ENCODE measurements at regions not wholly inside any gene's neighbourhood (a gene's known extent, or its start where the extent isn't known, plus 50 kb on each side); places are given as distances from the start of the nearest gene placed in this dataset.
"Not testable (repeated sequence)": the region's sequence is repeated elsewhere in the genome, so short reads cannot be mapped to it uniquely, and the experiment has no call there.

DNA sequence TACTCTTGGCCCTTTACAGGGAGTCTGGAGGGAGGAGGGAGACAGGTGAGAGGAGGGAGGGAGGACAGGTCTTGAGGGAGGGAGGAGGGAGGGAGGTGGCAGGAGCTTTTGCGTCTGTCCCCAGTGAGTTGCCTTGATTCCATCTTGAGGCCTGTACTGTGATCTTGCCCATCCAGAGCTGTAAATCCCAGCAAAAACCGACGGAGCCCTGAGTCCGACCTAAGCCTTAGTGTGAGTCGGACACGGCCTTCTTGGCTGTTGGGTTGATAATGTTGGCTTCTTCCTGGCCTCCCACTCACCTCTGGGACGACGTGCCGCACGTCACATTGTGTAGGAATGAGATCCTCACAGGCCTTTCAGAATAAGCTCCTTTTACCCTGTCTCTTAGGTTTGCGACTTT is 72.5 kb downstream of the RGS12 start:
- DNase-seq (ENCODE audit: low read depth): no peak

DNA sequence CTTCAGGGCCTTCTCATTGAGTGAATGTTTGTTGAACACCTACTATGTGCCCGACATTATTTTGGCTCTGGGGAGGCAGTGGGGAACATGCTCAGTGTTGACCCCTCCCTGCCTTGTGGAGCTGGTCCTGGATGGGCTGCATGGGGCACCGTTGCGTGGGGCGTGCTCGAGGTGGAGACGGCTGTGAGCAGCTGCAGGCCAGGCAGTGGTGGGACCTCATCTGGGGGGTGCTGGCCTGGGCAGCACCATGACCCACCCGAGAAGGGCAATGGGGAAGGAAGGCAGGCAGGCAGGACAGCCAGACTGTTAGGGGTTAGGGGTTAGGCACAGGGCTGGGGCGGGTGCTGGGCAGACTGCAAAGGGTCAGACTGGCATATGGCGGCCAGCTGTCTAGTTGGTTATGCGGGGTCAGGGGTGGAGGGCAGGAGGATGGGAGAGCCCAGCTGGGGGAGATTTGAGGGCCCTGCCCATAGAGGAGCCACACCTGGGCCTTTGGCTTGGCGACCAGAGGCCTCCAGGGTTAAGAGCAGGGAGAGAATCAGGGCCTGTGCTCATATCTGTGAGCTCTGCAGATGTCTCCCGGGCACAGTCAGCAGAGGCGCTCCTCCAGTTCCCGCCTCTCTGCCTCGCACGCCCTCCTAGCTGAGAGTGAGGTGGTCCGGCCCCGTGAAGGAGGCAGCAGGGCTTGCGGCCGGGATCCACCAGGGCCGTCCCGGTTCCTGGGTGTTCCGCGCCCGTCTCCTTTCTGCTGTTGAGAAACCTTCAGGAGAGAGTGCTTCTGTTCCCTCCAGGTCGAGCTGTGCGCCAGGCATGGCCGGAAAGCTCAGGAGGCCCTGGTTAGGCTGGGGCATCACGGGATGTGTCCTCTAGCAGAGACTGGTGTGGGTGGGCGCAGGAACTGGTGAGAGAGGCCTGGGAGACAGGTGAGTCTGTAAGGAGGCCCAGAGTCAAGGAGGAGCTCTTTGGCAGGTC is 73.3 kb downstream of the RGS12 start:
- no peak for DNase-seq (ENCODE audit: low read depth)

DNA sequence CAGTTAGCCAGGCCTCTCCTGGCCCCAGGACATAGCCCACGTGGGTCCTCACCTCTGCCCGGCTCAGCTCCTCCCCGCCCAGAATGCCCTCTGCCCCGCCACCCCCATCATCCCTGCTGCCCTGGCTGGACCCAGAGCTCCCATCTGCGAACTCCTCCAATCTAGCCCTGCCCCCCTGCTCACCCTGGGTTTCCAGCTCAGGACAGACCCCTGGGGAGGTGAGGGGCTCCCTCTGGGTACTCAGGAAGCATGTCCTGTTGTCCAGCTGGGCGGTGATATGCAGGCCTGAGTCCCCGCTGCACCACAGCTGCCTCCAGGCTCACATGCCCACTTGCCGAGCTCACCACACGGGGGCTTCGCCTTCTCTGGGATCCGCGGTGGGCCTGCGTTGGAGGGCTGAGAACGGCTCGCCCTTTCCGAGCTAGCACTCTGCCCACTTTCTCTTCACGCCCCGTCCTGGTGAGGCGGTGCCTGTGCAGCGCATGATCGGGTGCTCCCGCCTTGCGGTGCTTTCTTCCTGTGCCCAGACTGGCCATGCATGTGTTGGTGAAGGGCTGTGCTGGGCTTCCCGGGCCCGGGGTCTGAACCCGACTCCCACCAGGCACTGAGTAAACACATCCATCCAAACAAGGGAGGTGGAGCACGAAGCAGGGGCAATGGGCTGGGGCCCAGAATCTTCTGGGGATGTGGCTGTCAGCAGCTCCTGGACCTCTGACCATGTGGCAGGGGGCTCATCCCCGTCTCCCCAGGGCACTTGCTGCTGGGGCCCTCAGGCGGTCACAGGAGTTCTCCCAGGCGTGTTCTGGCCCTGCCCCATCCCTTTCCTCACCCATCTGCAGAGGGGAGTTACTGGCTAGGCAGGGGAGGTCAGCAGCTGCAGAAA is 74.3 kb downstream of the RGS12 start:
- no peak for DNase-seq (ENCODE audit: low read depth)

DNA sequence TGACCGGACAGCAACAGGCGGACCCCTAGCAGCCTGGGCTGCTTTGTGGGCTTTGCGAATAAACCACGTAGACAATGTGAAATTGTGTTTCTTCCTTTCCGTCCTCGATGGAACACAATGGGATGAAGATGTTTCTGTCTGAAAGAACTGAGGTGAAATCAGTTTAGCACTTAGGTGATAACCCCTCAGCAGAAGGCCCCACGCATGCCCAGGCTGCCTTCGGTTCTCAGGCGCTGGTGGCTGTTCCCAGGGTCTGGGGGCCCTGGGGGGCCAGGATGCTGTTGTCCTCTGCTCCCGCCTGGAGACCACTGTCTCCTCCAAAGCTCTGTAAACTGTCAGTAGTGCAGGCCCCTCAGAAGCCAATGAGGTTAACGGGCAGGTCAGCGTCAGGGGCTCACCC is 73.9 kb upstream of the HGFAC start:
- DNase-seq (ENCODE audit: low read depth): no peak

DNA sequence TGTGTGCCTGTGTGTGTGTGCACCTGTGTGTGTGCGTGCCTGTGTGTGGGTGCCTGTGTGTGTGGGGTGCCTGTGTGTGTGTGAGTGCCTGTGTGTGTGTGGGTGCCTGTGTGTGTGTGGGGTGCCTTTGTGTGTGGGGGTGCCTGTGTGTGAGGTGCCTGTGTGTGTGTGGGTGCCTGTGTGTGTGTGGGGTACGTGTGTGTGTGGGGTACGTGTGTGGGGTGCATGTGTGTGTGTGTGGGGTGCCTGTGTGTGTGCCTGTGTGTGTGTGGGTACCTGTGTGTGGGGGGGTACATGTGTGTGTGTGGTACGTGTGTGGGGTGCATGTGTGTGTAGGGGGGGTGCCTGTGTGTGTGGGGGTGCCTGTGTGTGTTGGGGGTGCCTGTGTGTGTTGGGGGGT is 73.4 kb upstream of the HGFAC start:
- DNase-seq (ENCODE audit: low read depth): no peak

DNA sequence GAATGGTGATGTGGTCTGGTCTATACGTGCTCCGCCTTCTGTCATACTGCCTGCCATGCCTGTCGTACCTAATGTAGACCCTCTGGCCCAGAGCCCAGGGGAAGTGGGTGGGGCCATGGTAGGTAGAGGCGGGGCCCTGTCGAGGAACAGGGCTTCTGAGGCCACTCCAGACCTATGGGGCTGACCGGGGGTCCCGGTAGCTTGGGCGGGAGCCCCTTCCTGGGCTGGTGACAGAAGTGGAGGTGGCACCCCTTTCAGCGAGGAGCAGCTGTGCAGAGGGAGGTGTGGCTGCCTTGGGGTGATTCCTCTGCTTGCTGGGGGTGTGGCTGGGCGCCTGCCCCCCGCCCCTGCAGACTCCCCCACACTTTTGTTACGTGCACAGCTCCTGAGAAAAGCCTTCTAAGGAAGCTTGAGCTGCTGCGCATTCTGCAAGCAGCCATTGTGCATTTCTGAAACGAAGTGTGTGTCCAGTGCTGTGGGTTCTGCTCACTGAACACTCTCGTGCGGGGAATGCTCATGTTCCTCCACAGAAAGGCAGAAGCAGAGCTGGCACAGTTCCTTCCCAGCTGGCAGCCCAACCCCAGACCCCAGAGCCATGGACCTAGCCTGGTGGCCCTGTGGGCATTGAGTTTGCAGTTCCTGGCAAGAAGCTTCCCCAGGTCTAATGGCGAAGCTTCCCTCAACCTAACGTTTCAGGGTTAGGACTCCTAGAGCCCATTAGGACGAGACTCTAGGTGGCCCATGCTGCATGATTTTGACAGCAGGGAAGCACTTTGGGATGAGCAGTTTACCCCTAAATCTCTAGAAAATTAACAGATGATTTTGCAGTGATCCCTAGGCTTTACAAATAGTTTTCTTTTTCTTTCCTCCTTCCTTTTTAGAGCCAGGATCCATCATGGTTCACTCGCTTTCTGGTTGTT is 72.7 kb upstream of the HGFAC start:
- DNase-seq (ENCODE audit: low read depth): no peak

DNA sequence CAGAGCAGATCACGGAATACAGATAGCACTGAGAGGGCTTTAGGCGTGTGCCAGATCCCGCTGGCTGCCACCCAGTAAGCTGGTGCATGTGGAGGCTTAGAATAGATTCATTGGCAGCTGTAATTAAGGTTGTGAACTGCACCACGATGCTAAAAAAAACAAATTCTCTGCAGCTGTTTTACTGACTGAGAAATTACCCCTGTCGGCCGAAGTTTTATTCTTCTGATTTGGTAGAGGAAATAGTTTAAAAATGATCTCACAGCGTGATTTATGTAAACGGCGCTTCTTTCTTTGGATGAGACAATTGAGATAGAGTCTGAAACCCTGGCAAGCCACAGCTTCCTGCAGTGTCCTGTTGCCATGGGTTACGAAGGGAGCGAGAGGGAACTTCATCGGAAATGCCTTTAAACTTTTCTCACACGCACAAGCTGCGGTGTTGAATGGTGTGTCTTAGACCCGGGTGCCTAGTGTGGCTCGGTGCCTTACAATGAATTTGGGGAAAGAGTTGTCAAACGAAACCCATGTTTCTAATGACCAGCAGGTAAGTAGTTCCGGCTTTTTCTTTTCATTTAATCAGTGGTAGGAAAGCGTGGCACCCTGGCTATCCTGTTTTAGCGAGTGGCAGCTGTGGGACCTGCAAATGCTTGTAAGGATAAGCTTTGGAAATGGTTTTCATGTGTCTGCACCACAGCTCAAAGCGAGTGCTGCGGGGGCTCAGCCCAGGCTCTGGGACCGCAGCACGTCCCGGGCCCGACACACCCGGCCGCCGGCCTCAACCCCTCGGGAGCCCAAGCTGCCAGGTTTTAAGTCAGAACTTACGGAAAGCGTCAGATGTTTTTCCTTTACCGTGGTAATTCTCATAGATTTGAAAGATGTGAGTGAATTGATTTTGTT is 71.7 kb upstream of the HGFAC start:
- peak; percentile 79 for DNase-seq (ENCODE audit: low read depth)

DNA sequence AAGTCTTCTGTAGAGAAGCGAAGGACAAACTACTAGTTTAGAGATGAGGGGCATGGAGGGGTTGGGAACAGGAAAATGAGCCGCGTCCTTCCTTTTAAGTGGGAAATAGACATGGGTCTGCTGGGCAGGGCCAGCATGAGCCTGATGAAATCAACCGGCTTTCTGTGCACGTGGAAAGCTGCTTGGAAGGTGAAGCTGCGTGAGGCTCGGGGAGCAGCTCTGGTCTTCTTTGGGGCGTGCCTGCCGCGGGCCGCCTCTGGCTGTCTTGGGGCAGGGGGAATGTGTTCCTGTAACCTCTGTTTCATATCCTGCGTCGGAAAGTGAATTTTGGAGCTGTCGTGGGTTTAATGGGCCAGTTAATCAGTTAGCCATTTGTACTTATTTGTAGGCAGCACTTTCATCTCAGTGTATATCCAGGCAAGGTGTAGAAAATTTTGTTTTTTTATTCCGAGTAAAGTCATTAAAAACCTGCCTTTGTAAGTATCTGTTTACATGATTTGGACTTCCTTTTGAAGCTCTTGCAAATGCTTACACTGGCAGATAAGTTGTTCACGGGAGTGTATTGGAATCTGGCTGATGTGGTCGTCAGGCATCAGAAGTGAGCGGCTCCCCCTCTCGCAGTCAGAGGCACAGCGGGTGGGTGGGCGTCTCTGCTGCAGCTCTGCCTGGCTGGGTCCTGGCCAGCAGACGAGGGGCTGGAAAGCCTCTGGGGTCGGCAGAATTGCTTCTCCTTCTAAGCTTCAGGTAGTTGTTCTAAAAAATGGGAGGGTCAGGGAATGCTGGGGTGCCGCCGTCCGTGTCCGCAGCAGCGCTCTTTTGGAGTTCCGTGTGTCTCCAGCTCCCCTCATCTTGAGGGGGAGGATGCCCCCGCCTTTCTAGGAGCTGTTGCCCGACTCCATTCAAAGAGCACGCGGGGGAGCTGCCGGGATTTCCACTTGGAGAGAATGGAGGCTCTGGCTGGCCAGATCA is 70.5 kb upstream of the HGFAC start:
- DNase-seq (ENCODE audit: low read depth): no peak

DNA sequence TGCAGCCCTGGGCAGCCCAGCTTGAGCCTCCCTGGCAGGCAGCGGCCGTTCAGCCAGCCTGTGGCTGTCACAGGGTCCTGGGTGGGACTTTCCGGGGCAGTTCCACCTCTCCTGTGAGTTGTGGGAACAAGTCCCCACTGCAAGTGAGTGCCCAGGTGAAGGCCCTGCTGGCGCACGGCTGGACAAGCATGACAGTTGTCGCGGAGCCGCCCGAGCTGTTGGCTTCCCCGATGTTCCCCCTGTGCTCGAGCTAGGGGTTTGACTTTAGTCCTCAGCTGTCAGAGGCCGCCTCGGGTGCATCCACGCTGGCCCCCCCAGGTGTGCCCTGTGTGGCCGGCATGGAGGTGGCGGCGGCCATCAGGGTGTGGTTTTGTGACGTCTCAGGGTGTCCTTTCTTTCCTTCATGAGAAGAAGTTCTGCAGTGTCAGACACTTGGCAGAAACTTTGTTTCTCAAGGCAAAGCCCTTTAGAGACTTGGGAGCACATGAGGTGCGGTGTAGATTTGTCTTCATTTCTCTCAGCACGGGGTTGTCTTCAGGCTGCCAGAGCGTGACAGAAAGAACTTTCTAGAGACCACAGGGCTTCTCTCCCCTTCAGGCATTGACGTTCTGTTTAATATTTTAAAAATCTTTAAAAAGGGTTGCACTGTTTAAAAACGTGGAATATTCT is 69.4 kb upstream of the HGFAC start:
- DNase-seq (ENCODE audit: low read depth): no peak

DNA sequence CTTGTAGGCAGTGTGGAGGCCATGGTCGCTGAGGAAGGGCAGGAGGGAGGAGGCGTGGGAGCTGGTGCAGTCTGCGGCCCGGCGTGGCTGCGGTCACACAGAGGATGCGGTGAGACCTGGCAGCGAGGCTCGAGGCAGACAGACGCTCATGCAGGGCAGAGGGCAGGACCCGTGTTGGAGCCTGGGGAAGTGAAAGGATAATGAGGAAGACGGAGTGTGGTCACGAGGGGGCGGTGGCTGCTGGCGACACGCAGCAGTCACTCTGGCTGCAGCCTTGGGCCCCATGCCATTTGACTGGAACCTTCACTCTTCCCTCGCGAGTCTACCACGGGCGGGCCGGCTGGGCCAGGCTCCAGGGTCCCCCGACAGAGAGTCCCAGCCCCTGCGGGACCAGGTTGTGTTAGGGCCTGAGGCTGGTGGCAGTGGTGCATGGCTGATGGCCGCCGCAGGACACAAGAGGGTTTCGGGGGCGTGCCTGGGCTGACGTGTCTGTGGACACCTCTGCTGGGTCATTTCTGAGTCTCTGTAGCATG is 68.8 kb upstream of the HGFAC start:
- DNase-seq (ENCODE audit: low read depth): no peak

DNA sequence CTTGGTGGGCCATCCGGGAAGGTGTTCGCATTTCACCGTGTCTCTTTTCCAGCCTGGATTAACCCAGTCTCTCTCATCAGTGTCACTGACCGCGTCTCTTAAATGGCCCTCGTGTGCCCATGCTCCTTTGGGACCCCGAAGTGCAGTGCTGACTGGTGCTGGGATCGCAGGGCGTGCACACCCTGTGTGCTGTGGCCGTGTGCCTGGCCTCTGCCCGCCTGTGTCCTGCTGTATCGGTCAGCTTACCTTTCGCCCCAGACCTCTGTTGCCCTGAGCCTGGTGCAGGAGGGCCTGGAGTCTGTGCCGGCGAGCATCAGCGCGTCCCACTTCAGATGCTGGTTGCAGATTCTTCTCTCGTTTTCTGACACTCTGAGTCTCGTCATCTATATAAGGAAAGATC is 68.3 kb upstream of the HGFAC start:
- DNase-seq (ENCODE audit: low read depth): no peak

DNA sequence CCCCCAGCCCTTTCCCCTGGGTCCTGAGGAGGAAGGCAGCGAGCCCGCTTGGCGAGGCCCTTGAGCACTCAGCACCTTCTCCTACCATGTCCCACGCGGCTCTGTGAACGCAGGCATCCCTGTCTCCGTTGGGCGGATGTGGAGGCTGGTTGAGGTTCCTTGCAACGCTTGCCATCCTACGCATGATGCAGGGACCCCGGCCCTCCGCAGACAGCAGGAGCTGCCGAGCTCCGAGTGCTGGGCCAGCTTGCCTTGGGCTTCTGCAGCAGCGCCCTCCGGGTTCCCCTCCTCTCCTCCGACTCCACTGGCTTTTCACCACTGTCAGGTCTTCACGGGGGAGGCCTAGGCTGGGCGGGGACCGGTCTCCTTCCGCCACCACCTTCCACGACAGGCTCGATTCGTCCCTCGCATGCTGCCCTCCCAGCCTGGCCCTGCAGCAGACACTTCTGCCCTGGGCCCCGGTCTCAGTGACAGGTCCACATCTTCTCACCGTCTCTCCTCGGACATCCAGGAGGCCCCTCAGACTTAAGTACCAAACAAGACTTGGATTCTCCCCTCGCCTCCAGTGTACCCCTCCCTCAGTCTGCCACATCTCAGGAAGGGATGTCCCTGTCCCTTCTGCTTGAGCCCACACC is 67.6 kb upstream of the HGFAC start:
- DNase-seq (ENCODE audit: low read depth): no peak

DNA sequence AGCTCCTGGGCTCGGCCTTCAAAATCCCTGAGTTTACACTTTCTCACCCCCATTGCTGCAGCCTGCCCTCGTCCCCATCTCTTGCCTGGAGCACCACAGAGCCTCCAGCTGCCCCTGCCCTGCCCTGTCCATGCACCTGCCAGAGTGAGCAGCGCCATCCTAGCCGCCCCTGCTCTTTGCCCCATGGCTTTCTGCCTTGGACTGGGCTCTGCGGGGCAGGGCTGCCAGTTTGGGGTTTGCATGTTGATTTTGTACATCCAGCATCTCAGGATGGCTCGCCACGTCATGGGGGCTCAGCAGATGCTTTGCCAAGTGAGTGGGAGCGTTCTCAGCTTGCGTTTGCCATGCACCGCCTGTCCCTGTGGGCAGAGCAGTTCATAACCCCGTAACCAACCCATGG is 67.1 kb upstream of the HGFAC start:
- no peak for DNase-seq (ENCODE audit: low read depth)

DNA sequence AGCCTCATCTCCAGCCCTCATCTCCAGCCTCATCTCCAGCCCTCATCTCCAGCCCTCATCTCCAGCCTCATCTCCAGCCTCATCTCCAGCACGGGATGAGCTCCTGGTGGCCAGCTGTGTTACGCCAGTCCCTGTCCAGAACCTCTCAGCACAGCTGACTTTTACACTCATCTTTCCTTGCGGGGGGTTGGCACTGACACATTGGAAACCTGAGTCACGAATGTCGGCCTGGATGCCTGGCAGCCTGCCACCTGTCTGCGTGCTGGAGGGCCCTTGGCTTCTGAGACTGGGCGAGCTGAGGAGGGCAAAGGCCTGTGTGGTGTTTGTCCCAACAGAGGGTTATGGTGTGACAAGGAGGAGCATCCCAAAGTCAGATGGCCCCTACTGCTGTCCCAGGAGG is 66.1 kb upstream of the HGFAC start:
- peak; percentile 91 for DNase-seq (ENCODE audit: low read depth)

DNA sequence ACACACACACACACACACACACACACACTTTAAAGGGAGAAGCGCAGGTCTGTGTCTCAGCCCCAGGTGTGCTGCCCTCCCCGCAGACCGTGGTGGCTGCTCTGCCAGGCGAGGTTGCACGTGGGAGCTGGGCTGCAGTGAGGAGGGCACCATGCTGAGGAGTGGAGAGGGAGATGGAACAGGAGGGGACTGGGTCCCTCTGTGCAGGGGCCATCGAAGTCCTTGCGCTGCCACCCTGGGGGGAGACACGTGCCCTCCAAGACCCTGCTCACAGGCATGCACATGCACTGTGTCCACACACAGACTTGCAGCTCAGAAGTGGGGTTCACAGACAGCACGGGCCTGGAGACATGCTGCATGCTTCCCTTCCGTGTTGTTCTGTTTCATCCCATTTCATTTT is 65.5 kb upstream of the HGFAC start:
- no peak for DNase-seq (ENCODE audit: low read depth)

DNA sequence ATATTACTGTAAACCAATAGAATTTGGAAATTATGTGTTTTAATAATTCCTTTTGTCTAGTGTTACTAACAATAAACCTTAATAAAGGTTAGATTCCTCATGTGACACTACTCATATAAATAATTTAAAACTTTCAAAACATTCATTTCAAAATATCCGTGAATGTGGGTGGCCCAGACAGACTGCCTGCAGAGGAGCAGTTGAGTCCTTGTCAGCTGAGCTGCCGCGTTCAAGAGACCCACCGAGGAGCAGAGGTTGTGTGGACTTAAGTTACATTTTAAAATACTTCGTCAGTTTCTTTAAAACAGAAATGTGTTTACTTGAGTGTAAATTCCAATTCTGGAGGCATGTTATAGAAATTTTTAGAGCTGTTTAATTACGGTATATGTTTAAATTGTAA is 64.2 kb upstream of the HGFAC start:
- no peak for DNase-seq (ENCODE audit: low read depth)

DNA sequence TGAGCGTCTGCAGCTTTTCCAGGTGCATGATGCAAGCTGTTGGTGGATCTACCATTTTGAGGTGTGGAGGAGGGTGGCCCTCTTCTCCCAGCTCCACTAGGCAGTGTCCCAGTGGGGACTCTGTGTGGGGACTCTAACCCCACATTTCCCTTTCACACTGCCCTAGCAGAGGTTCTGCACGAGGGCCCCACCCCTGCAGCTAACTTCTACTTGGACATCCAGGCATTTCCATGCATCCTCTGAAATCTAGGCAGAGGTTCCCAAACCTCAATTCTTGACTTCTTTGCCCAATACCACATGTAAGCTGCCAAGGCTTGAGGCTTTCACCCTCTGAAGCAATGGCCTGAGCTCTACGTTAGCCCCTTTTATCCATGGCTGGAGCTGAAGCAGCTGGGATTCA is 61.4 kb upstream of the HGFAC start:
- not testable (repeated sequence) for DNase-seq (ENCODE audit: low read depth)

DNA sequence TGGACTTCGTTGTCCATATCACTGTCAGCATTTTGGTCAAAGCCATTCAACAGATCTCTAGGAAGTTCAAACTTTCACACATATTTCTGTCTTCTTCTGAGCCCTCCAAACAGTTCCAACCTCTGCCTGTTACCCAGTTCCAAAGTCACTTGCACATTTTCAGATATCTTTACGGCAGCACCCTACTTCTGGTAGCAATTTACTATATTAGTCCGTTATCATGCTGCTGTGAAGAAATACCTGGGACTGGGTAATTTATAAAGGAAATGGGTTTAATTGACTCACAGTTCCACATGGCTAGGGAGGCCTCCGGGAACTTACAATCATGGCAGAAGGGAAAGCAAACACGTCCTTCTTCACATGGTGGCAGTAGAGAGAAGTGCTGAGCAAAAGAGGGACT is 60.6 kb upstream of the HGFAC start:
- DNase-seq (ENCODE audit: low read depth): not testable (repeated sequence)
